ENCODE measurements at regions not wholly inside any gene's neighbourhood (a gene's known extent, or its start where the extent isn't known, plus 50 kb on each side); places are given as distances from the start of the nearest gene placed in this dataset.
"Not testable (repeated sequence)": the region's sequence is repeated elsewhere in the genome, so short reads cannot be mapped to it uniquely, and the experiment has no call there.

GRCh38 chr12:84034871-84035270 is 877.7 kb downstream of the SLC6A15 start:
- Histone ChIP-seq H3K79me2 (ENCODE audit: insufficient read depth, low read length) (no peaks in the 10 kb centered on the region), H3F3A (ENCODE audit: insufficient read depth, low read length) (no peaks in the 10 kb centered on the region), H3K4me2 (ENCODE audit: low read length) (no peak overlapping the region), H4K20me1 (ENCODE audit: insufficient read depth, low read length) (no peaks in the 10 kb centered on the region), H3K9me2 (ENCODE audit: low read depth, low read length) (no peaks in the 10 kb centered on the region), H3K9ac (ENCODE audit: low read length) (no peak overlapping the region), H3K27me3 (ENCODE audit: insufficient read depth, low read length) (no peaks in the 10 kb centered on the region), H3K27ac (ENCODE audit: low read depth, low read length, poor library complexity, severe bottlenecking) (no peak overlapping the region), H3K36me3 (ENCODE audit: insufficient read depth, low read length) (no peaks in the 10 kb centered on the region), H3K9me3 (ENCODE audit: low read length) (peaks cover 3% of the 10 kb centered on the region; the same call in 1 of the 2 replicates), H3K4me3 (ENCODE audit: low read depth, low read length, poor library complexity, severe bottlenecking) (no peak overlapping the region), H2AFZ (ENCODE audit: low read length) (no peak overlapping the region), H3K4me1 (ENCODE audit: insufficient read depth, low read length, severe bottlenecking) (no peaks in the 10 kb centered on the region)
- TF ChIP-seq CTCF (IDR thresholded peaks at IDR 0.05; ENCODE audit: low read length): no peak
- no peak for TF ChIP-seq EZH2 (IDR thresholded peaks at IDR 0.05; ENCODE audit: borderline replicate concordance, low read length)

GRCh38 chr12:84033162-84033561 is 879.4 kb downstream of the SLC6A15 start:
- Histone ChIP-seq H3K27me3 (ENCODE audit: insufficient read depth, low read length) (no peaks in the 10 kb centered on the region), H3K9me2 (ENCODE audit: low read depth, low read length) (no peaks in the 10 kb centered on the region), H3K4me2 (ENCODE audit: low read length) (no peak overlapping the region), H3K9ac (ENCODE audit: low read length) (no peak overlapping the region), H3K79me2 (ENCODE audit: insufficient read depth, low read length) (no peaks in the 10 kb centered on the region), H2AFZ (ENCODE audit: low read length) (no peak overlapping the region), H4K20me1 (ENCODE audit: insufficient read depth, low read length) (no peaks in the 10 kb centered on the region), H3K27ac (ENCODE audit: low read depth, low read length, poor library complexity, severe bottlenecking) (no peak overlapping the region), H3K9me3 (ENCODE audit: low read length) (peaks cover 3% of the 10 kb centered on the region; the same call in 1 of the 2 replicates), H3K36me3 (ENCODE audit: insufficient read depth, low read length) (no peaks in the 10 kb centered on the region), H3F3A (ENCODE audit: insufficient read depth, low read length) (no peaks in the 10 kb centered on the region), H3K4me1 (ENCODE audit: insufficient read depth, low read length, severe bottlenecking) (no peaks in the 10 kb centered on the region), H3K4me3 (ENCODE audit: low read depth, low read length, poor library complexity, severe bottlenecking) (no peak overlapping the region)
- TF ChIP-seq EZH2 (IDR thresholded peaks at IDR 0.05; ENCODE audit: borderline replicate concordance, low read length): no peak
- no peak for TF ChIP-seq CTCF (IDR thresholded peaks at IDR 0.05; ENCODE audit: low read length)

- H3K79me2 ChIP-seq (ENCODE audit: insufficient read depth, low read length); H3F3A ChIP-seq (ENCODE audit: insufficient read depth, low read length); H3K36me3 ChIP-seq (ENCODE audit: insufficient read depth, low read length); H3K9ac ChIP-seq (ENCODE audit: low read length); H3K4me3 ChIP-seq (ENCODE audit: low read depth, low read length, poor library complexity, severe bottlenecking); H3K27ac ChIP-seq (ENCODE audit: low read depth, low read length, poor library complexity, severe bottlenecking); H3K4me2 ChIP-seq (ENCODE audit: low read length); H2AFZ ChIP-seq (ENCODE audit: low read length); H3K4me1 ChIP-seq (ENCODE audit: insufficient read depth, low read length, severe bottlenecking); H3K9me3 ChIP-seq (ENCODE audit: low read length); H3K27me3 ChIP-seq (ENCODE audit: insufficient read depth, low read length); H3K9me2 ChIP-seq (ENCODE audit: low read depth, low read length); H4K20me1 ChIP-seq (ENCODE audit: insufficient read depth, low read length): not testable (repeated sequence)
Measured at GRCh38 chr12:84018556-84019179, 893.9 kb downstream of the SLC6A15 start.

- Histone ChIP-seq H3K27ac (ENCODE audit: low read depth, low read length, poor library complexity, severe bottlenecking) (no peak overlapping the region), H3F3A (ENCODE audit: insufficient read depth, low read length) (no peaks in the 10 kb centered on the region), H2AFZ (ENCODE audit: low read length) (no peak overlapping the region), H3K36me3 (ENCODE audit: insufficient read depth, low read length) (no peaks in the 10 kb centered on the region), H4K20me1 (ENCODE audit: insufficient read depth, low read length) (no peaks in the 10 kb centered on the region), H3K27me3 (ENCODE audit: insufficient read depth, low read length) (no peaks in the 10 kb centered on the region), H3K9me3 (ENCODE audit: low read length) (no peaks in the 10 kb centered on the region), H3K4me3 (ENCODE audit: low read depth, low read length, poor library complexity, severe bottlenecking) (no peak overlapping the region), H3K9ac (ENCODE audit: low read length) (no peak overlapping the region), H3K4me1 (ENCODE audit: insufficient read depth, low read length, severe bottlenecking) (no peaks in the 10 kb centered on the region), H3K79me2 (ENCODE audit: insufficient read depth, low read length) (no peaks in the 10 kb centered on the region), H3K9me2 (ENCODE audit: low read depth, low read length) (no peaks in the 10 kb centered on the region), H3K4me2 (ENCODE audit: low read length) (no peak overlapping the region)
- TF ChIP-seq CTCF (IDR thresholded peaks at IDR 0.05; ENCODE audit: low read length): no peak
- no peak for TF ChIP-seq EZH2 (IDR thresholded peaks at IDR 0.05; ENCODE audit: borderline replicate concordance, low read length)
Measured at GRCh38 chr12:84016956-84017355, 895.6 kb downstream of the SLC6A15 start.
